Endothelial cell of umbilical vein (primary cell): ENCODE measurements at regions not wholly inside any gene's neighbourhood (a gene's known extent, or its start where the extent isn't known, plus 50 kb on each side); places are given as distances from the start of the nearest gene placed in this dataset.

Experiments
- BruUV-seq: library from RNA; stranded (reverse); fragments of 400-500 nt; replicated peaks from 2 replicates; lab custom pipeline; 2021; lab: Mats Ljungman, UMichigan
- CTCF ChIA-PET: fragments of 300-600, 350-600 bp; sonication (Branson Sonifier 250); formaldehyde crosslinking; loops from one replicate; lab custom pipeline; 2021; ENCODE audit warnings: antibody characterized with exemption, inconsistent platforms; lab: Charles Lee
- POLR2A ChIA-PET: fragments of 300-600, 350-600 bp; sonication (Branson Sonifier 250); formaldehyde crosslinking; loops from one replicate; lab custom pipeline; 2021; ENCODE audit warnings: antibody characterized with exemption, inconsistent platforms; lab: Charles Lee
- DNase-seq: peaks from one replicate; pipeline ENCODE4 v3.0.0-alpha.2; 2011; ENCODE audit warnings: low read depth, low spot score
- FAIRE-seq: peaks from 2 replicates; lab custom pipeline; 2011; peaks lifted over from hg19 to GRCh38; lab: Jason Lieb, UNC
- H2AFZ ChIP-seq: 2 replicates; pipeline ENCODE4 v1.6.0; 2012; ENCODE audit warnings: low read depth, low read length, control low read depth, inconsistent platforms
- H3K27ac ChIP-seq: 2 replicates; pipeline ENCODE4 v1.5.1; 2011; ENCODE audit warnings: low read depth, mild to moderate bottlenecking, control low read depth, low read length, moderate library complexity; ENCODE audit not compliant: insufficient read depth
- H3K27me3 ChIP-seq, 2 experiments: 2 replicates each; pipeline versions ENCODE4 v1.6.0 to v1.6.1; 2011; ENCODE audit warnings: low read length in 2 of 2, mixed read lengths in 1 of 2; ENCODE audit not compliant: control insufficient read depth in 2 of 2, insufficient read depth in 2 of 2
- H3K36me3 ChIP-seq, 2 experiments: 2 replicates in 1 of 2; 3 replicates in 1 of 2; pipeline ENCODE4 v1.5.1; 2011; ENCODE audit warnings: low read length in 2 of 2, mild to moderate bottlenecking in 1 of 2, moderate library complexity in 1 of 2; ENCODE audit not compliant: control insufficient read depth in 2 of 2, insufficient read depth in 2 of 2; ENCODE audit errors: extremely low read depth in 1 of 2
- H3K4me1 ChIP-seq: 3 replicates; pipeline ENCODE4 v1.5.1; 2011; ENCODE audit warnings: mild to moderate bottlenecking, low read length; ENCODE audit not compliant: control insufficient read depth, insufficient read depth; ENCODE audit errors: extremely low read depth
- H3K4me2 ChIP-seq: 2 replicates; pipeline ENCODE4 v1.6.1; 2011; ENCODE audit warnings: low read length, control low read depth, mixed read lengths; ENCODE audit not compliant: insufficient read depth
- H3K4me3 ChIP-seq, 3 experiments: fragments of 200-600 bp in 1 of 3; sonication (generic), shearing (Covaris generic) in 1 of 3; replicated peaks in 1 of 3; 2 replicates each; pipeline ENCODE4 v1.5.1; 2011 to 2016; ENCODE audit warnings: control low read depth in 3 of 3, low read length in 3 of 3, mild to moderate bottlenecking in 2 of 3, inconsistent platforms in 1 of 3, low read depth in 1 of 3, moderate library complexity in 1 of 3; ENCODE audit not compliant: insufficient read depth in 1 of 3
- H3K79me2 ChIP-seq: 2 replicates; pipeline ENCODE4 v1.6.0; 2012; ENCODE audit warnings: low read length, inconsistent platforms; ENCODE audit not compliant: control insufficient read depth, insufficient read depth
- H3K9ac ChIP-seq: replicated peaks from 2 replicates; pipeline ENCODE3; 2011; ENCODE audit warnings: low read length, control low read depth; ENCODE audit not compliant: insufficient read depth; ENCODE audit errors: extremely low read depth
- H3K9me1 ChIP-seq: replicated peaks from 3 replicates; pipeline ENCODE4 v1.6.0; 2011; ENCODE audit warnings: mild to moderate bottlenecking, low read length; ENCODE audit not compliant: control insufficient read depth, insufficient read depth; ENCODE audit errors: extremely low read depth
- H3K9me3 ChIP-seq: replicated peaks from 2 replicates; pipeline ENCODE4 v1.5.1; 2012; ENCODE audit warnings: low read length, inconsistent platforms; ENCODE audit not compliant: control insufficient read depth, insufficient read depth
- H4K20me1 ChIP-seq: replicated peaks from 2 replicates; pipeline ENCODE3; 2011; ENCODE audit warnings: mild to moderate bottlenecking, low read length; ENCODE audit not compliant: control insufficient read depth, insufficient read depth; ENCODE audit errors: extremely low read depth
- EZH2 ChIP-seq: IDR thresholded peaks from 2 replicates; pipeline ENCODE4 v1.6.1; 2012; ENCODE audit warnings: borderline replicate concordance, low read depth, mild to moderate bottlenecking, moderate library complexity, low read length, inconsistent platforms; ENCODE audit not compliant: severe bottlenecking
- FOS ChIP-seq: IDR thresholded peaks from 2 replicates; pipeline ENCODE4 v1.6.1; 2011; ENCODE audit warnings: mild to moderate bottlenecking, low read length, moderate library complexity, borderline replicate concordance; ENCODE audit not compliant: insufficient read depth
- GATA2 ChIP-seq: IDR thresholded peaks from 2 replicates; pipeline ENCODE4 v1.7.0; 2011; ENCODE audit warnings: low read depth, mild to moderate bottlenecking, moderate library complexity, mixed read lengths, low read length; ENCODE audit not compliant: insufficient read length, insufficient read depth
- JUN ChIP-seq: IDR thresholded peaks from 2 replicates; pipeline ENCODE4 v1.6.1; 2011; ENCODE audit warnings: borderline replicate concordance, low read depth; ENCODE audit not compliant: insufficient read length, insufficient read depth
- MYC ChIP-seq: IDR thresholded peaks from one replicate; pipeline ENCODE4 v1.6.1; 2011; ENCODE audit warnings: mild to moderate bottlenecking, low read depth, low read length
- POLR2A ChIP-seq: IDR thresholded peaks from 2 replicates; pipeline ENCODE4 v1.6.1; 2012; ENCODE audit warnings: low read depth, mild to moderate bottlenecking, control low read depth, low read length
- POLR2AphosphoS5 ChIP-seq: IDR thresholded peaks from 2 replicates; pipeline ENCODE4 v1.6.1; 2012; ENCODE audit warnings: low read depth, mild to moderate bottlenecking, control low read depth, low read length, moderate library complexity; ENCODE audit not compliant: insufficient read depth
- dilution Hi-C: fragments of 300-500 bp; cut with MboI; formaldehyde crosslinking; loops from one replicate; pipeline ENCODE4 v1.15.0; 2019; ENCODE audit warnings: low sequenced_read_pairs; ENCODE audit not compliant: extremely low pct_ligation_motif_present
- intact Hi-C: fragments of 100-400 bp; cut with micrococcal nuclease; formaldehyde crosslinking; loops from one replicate; pipeline ENCODE4 v1.10.0; 2022
- TF ChIP-seq, protein P1 (sequence below): IDR thresholded peaks from 2 replicates; pipeline ENCODE4 v1.6.1; 2011; ENCODE audit not compliant: insufficient read depth, insufficient read length
- TF ChIP-seq, protein P2 (sequence below), 2 donors: IDR thresholded peaks; 1 replicate in 1 of 2; 2 replicates in 1 of 2; pipeline ENCODE4 v1.5.1; 2011; ENCODE audit warnings: low read length in 2 of 2, mild to moderate bottlenecking in 2 of 2, moderate library complexity in 2 of 2, control low read depth in 1 of 2, inconsistent platforms in 1 of 2, low read depth in 1 of 2; ENCODE audit not compliant: insufficient read depth in 1 of 2; ENCODE audit errors: extremely low read depth in 1 of 2

DNA sequence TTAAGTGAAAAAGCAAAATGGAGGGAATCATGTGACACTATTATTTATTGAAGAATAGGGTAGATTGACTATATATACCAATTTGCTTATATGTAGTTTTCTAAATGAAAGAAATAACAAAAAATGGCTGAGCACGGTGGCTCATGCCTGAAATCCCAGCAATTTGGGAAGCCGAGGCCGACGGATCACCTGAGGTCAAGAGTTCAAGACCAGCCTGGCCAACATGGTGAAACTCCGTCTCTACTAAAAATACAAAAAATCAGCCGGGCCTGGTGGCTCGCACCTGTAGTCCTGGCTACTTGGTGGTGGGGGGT is 59.3 kb upstream of the MYCN start:
- Histone ChIP-seq H3K27ac (no peak overlapping the region), H3K9me3 (no peaks in the 10 kb centered on the region), H3K36me3 (no peaks in the 10 kb centered on the region), H3K79me2 (no peaks in the 10 kb centered on the region), H3K4me1 (no peaks in the 10 kb centered on the region), H3K4me3 (no peak overlapping the region), H2AFZ (no peak overlapping the region), H3K9ac (no peak overlapping the region), H3K27me3 (no peaks in the 10 kb centered on the region), H3K9me1 (no peaks in the 10 kb centered on the region), H3K4me2 (no peak overlapping the region), H4K20me1 (no peaks in the 10 kb centered on the region)
- POLR2A ChIA-PET: no interaction called here
- FAIRE-seq (no peak), DNase-seq (no peak)
- CTCF ChIA-PET: no interaction called here
- intact Hi-C loops (no loop called here), dilution Hi-C loops (no loop called here)
- no peak for TF ChIP-seq POLR2AphosphoS5
- no peak for TF ChIP-seq EZH2
- TF ChIP-seq FOS: no peak
- TF ChIP-seq MYC: no peak
- TF ChIP-seq, protein P1, sequence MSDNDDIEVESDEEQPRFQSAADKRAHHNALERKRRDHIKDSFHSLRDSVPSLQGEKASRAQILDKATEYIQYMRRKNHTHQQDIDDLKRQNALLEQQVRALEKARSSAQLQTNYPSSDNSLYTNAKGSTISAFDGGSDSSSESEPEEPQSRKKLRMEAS: no peak
- no peak for TF ChIP-seq JUN
- no peak for TF ChIP-seq GATA2
- TF ChIP-seq POLR2A: no peak
- TF ChIP-seq, protein P2, sequence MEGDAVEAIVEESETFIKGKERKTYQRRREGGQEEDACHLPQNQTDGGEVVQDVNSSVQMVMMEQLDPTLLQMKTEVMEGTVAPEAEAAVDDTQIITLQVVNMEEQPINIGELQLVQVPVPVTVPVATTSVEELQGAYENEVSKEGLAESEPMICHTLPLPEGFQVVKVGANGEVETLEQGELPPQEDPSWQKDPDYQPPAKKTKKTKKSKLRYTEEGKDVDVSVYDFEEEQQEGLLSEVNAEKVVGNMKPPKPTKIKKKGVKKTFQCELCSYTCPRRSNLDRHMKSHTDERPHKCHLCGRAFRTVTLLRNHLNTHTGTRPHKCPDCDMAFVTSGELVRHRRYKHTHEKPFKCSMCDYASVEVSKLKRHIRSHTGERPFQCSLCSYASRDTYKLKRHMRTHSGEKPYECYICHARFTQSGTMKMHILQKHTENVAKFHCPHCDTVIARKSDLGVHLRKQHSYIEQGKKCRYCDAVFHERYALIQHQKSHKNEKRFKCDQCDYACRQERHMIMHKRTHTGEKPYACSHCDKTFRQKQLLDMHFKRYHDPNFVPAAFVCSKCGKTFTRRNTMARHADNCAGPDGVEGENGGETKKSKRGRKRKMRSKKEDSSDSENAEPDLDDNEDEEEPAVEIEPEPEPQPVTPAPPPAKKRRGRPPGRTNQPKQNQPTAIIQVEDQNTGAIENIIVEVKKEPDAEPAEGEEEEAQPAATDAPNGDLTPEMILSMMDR (IDR thresholded peaks at IDR 0.05; ENCODE audit: extremely low read depth in 1 of 2, insufficient read depth in 1 of 2, low read depth in 1 of 2, low read length in 2 of 2): no peak
- no TSS peak for BruUV-seq
